SU-DHL-6 (cell line): ENCODE measurements at regions not wholly inside any gene's neighbourhood (a gene's known extent, or its start where the extent isn't known, plus 50 kb on each side); places are given as distances from the start of the nearest gene placed in this dataset.

Experiments used
- CTCF ChIP-seq: fragments of 200-600 bp; sonication (generic); IDR thresholded peaks from one replicate; pipeline ENCODE4 v1.5.1; 2017; ENCODE audit warnings: antibody characterized with exemption, mild to moderate bottlenecking, low read length, moderate library complexity; ENCODE audit not compliant: insufficient read depth, poor library complexity, severe bottlenecking
- EZH2phosphoT487 ChIP-seq: fragments of 200-600 bp; sonication (generic), shearing (Covaris generic); conservative IDR thresholded peaks from 2 replicates; pipeline ENCODE4 v1.6.1; 2018; ENCODE audit warnings: mild to moderate bottlenecking, antibody characterized with exemption, low read length, moderate library complexity, mixed read lengths

DNA sequence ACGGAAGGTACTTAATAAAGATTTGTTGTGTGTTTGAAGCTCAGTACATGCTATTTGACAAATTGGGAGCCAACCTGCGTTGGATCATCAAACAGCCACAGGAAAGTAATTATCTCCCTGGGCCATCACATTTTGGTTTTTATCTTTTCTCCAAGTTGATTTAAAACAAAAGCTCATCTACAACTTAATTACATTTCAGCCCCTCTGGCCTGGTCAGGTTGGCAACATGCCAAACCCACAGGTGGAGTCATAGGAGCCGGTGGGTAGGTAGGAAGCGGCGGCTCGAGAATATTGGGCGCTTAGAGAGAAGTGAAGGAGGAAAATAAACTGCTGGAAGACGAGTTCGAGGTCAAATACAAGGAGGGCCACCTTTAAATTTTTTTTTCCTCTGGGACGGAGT is 64.9 kb upstream of the FANCC start:
- TF ChIP-seq CTCF: no peak
- TF ChIP-seq EZH2phosphoT487: no peak
